ENCODE measurements at regions not wholly inside any gene's neighbourhood (a gene's known extent, or its start where the extent isn't known, plus 50 kb on each side); places are given as distances from the start of the nearest gene placed in this dataset.
"Not testable (repeated sequence)": the region's sequence is repeated elsewhere in the genome, so short reads cannot be mapped to it uniquely, and the experiment has no call there.

DNA sequence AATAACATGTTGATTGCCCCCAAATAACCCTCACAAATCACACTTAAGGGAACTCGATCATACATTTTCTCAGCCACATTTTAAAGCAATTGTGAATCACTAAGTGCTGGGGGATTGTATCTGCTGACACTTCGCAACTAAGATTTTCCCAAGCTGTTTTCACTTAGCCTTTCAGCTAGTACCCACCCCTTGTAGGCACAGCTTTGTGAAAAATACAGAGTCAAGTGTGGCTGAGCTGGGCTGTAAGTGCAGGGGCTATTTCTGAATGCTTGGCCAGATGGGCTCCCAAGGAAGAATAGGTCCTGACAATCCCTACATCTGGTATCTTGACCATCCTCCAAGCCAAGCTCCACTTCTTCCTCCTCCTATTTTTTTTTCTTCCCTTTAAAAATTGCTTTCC is 289.2 kb upstream of the NMUR2 start:
- no peak for DNase-seq (ENCODE audit: low read depth in 2 of 2)

DNA sequence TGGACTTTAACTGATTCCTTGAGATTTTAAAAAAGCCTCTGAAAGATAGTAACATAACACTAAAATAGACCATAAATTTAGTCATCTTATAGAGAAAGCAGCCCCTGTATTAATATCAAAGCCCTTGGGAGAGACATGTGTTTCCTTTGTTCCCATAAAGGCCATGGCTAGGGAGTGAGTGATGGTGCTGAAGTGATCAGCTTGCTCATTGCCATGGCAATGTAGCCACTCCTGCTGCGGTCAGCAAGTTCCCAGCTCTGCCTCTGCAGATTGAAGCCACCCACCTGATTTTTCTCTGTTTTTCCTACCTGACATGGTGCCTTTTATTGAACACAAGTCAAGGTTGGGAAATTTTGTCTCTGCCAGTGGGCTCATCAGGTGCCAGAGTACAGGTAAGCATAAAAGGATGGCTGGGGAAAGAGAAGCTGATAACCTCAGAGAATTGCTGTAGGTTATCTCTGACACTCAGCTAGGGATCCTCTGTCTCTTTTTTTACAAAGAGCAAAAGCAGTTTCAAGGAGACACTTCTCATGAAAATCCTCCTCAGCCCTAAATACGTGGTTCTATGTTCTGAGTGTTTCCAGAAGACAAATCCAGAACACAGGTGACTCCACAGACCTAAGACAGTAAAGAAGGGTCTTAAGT is 296.3 kb upstream of the NMUR2 start:
- no peak for DNase-seq (ENCODE audit: low read depth in 2 of 2)

- DNase-seq (ENCODE audit: low read depth in 2 of 2): no peak
These were observed 299.2 kb upstream of the NMUR2 start for GRCh38 chr5:152704286-152704685.

DNA sequence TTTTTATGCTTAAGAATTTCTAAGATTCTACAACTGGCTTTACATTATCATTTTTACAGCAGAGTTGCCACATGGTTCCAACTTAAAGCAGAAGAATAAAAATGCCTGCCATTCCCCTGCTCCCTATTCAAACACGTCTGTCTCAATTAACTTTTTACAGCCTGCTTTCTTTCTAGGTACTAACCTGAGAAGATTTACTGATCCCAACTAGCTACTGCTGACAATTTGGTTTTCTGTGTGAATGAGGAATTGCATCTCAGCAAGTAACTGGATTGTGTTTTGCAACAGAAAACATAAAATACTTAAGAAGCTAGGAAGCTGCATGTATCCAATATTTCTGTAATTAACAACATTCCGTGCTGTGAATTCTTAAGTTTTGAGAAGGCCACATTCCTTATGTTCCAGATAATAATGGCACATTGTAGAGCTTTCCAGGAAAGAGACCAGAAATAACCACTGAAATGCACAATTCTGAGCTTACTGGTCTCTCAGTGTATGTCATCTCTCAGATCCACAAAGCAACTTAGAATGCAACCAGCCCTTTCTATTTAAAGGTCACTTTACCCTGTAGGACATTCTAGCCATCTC is 306.8 kb upstream of the NMUR2 start:
- DNase-seq (ENCODE audit: low read depth in 2 of 2): no peak

DNA sequence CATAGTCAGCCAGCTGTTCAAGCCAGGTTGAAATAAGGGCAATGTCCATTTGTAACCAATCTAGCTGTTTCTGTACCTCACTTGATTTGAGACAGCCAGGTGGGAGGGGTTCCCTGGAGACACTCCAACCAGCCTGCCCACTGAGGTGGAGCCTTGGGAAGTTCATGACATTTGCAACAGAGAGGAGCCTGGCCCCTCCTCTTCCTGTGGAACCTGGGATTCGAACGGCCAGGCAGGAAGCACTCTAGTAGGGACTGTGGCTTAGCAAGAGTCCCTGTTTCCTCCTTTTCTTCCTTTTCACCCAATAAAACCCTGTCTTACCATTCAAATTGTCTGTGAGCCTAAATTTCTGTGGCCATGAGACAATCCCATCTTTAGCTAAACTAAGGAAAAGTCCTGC is 312.3 kb upstream of the NMUR2 start:
- DNase-seq (ENCODE audit: low read depth in 2 of 2): no peak

DNA sequence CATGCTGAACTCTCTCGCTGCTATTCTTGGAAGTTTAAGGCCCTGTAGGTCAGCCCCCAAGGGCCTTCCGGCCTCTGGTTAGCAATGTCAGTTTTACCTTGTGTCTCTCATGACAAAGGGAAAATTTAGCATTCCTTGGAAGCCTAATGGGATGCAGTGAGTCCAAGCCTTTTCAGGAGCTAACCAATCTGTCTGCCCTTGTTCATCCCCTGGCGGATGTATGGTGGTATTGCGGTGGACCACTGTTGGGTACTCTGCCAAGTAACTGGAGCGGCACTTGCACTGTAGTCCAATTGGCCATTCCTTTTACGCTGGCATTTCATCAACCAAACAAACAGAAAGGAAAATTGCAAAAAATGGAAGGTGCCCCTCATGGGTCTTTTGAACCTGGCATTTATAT is 318.4 kb upstream of the NMUR2 start:
- DNase-seq (ENCODE audit: low read depth in 2 of 2): no peak

- no peak for DNase-seq (ENCODE audit: low read depth in 2 of 2)
These were observed 325.1 kb upstream of the NMUR2 start for GRCh38 chr5:152730176-152730575.

DNA sequence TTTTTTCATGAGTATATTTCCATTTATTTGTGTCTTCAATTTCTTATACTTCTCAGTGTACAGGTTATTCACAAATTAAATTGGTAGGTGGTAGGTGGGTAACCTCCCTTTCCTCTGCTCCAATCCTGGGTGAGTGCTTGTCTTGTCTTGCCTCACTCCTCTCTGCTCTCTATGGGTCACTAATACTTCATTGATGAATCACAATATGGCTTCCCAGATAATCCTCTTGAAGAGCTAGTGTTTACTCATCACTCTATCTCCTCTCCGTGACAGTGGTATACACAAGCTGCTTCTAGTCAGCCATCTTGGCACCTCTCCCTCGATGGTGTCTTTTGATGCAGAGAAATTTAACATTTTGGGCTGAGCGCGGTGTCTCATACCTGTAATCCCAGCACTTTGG is 331.8 kb upstream of the NMUR2 start:
- no peak for DNase-seq (ENCODE audit: low read depth in 2 of 2)

DNA sequence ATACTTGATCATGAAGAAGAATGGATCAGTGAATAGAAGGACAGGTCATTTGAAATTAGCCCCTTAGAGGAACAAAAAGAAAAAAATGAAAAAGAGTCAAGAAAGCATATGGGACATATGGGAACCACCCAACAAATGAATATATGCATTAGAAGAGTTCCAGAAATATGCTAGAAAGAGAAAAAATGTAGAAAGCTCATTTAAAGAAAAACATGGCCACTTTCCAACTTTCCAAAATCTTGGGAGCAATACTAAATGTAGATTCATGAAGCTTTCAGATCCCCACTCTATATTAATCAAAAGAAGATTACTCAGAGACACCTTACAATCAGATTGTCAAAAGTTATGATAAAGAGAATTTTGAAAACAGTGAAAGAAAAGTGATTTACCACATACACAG is 334.8 kb upstream of the NMUR2 start:
- no peak for DNase-seq (ENCODE audit: low read depth in 2 of 2)

DNA sequence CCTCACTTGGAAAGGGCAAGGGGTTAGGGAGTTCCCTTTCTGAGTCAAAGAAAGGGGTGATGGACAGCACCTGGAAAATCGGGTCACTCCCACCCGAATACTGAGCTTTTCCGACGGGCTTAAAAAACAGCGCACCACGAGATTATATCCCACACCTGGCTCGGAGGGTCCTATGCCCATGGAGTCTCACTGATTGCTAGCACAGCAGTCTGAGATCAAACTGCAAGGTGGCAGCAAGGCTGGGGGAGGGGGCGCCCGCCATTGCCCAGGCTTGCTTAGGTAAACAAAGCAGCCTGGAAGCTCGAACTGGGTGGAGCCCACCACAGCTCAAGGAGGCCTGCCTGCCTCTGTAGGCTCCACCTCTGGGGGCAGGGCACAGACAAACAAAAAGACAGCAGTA is 336.0 kb upstream of the NMUR2 start:
- DNase-seq (ENCODE audit: low read depth in 2 of 2): not testable (repeated sequence)

GRCh38 chr5:152787709-152788217 is 382.7 kb upstream of the NMUR2 start:
- DNase-seq (ENCODE audit: low read depth in 2 of 2): not testable (repeated sequence)

GRCh38 chr5:152801886-152802285 is 396.8 kb upstream of the NMUR2 start:
- no peak for DNase-seq (ENCODE audit: low read depth in 2 of 2)

- no peak for DNase-seq (ENCODE audit: low read depth in 2 of 2)
These were observed 399.1 kb upstream of the NMUR2 start for GRCh38 chr5:152804179-152804578.

DNA sequence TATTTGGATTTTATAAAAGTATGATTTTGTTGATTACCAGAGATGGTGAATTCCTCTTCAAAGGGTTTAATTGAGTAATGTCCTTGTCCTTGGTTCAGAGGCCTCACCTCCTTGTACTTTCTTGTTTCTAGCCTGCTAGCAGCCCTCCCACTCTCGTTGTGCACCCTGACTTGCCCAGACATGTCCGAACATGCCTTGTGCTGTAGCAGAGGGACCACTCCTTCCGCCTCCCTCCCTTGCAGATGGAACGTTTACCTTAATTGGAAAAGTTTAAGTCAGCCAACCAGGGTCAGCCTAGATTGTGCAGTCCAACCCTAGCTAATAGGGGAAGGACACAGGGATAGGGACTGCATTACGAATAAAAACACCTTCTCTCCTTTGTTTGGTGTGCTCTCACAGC is 406.9 kb upstream of the NMUR2 start:
- DNase-seq (ENCODE audit: low read depth in 2 of 2): no peak

- DNase-seq (ENCODE audit: low read depth in 2 of 2): no peak
These were observed 408.4 kb upstream of the NMUR2 start for GRCh38 chr5:152813526-152813925.

- DNase-seq (ENCODE audit: low read depth in 2 of 2): no peak
These were observed 414.8 kb upstream of the NMUR2 start for GRCh38 chr5:152819891-152820290.

DNA sequence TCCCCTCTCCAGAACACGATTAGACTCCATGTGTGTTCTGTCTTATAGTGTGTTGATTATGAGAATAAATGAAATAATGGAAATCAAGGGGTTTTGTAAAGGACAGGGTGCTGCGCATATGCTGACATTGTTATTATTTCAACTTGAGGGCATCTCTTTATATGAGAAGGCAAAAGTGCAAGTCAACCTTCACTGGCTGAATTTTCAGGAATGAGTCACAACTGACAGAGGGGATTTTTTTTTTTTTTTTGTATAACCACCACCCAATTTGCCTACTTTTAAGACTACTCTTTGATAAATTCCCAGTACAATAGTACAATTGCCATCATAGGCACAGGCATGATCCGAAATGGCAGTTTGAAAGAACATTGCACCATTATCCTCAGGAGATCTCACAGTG is 419.2 kb upstream of the NMUR2 start:
- no peak for DNase-seq (ENCODE audit: low read depth in 2 of 2)

DNA sequence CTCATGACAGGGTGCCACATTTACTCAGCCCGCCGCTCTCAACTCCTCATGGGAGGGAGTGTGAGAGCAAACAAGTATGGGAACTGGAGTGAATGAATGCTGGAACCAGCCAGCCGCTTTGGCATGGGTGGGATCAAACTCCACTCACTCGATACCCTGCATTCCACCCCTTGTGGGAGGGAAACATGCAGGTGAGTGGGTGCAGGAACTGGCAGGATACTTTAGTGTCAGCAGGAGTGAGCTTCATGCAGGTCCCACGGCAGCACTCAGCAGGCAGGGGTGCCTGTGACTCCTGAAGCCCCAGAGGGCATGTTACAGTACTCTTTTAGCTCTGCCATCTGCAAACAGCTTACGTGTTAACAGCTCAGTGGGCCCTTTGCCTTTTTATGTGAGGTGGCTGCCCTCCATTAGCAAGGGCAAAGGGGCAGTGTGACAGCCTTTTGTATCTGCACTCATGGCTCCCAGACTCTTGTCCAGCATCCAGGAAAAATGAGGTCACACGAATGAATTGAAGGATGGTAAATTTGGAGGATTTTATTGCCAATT is 433.2 kb upstream of the NMUR2 start:
- DNase-seq (ENCODE audit: low read depth in 2 of 2): no peak

DNA sequence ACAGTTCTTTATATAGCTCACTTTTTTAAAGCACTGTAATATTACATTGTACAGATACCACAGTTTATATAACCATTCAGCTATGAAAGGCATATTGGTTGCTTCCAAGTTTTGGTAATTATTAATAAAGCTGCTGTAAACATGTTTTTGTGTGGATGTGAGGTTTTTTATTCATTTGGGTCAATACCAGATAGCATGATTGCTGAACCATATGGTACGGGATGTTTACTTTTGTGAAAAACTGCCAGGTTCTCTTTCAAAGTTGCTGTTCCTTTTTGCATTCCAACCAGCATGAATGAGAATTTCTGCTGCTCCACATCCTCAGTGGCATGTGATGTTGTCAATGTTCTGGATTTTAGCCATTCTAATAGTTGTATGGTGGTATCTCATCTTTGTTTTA is 439.6 kb upstream of the NMUR2 start:
- no peak for DNase-seq (ENCODE audit: low read depth in 2 of 2)

- DNase-seq (ENCODE audit: low read depth in 2 of 2): no peak
These were observed 448.3 kb upstream of the NMUR2 start for GRCh38 chr5:152853361-152853760.

GRCh38 chr5:152855441-152855840 is 450.4 kb upstream of the NMUR2 start:
- no peak for DNase-seq (ENCODE audit: low read depth in 2 of 2)

- no peak for DNase-seq (ENCODE audit: low read depth in 2 of 2)
These were observed 456.2 kb upstream of the NMUR2 start for GRCh38 chr5:152861231-152861630.

- DNase-seq (ENCODE audit: low read depth in 2 of 2): no peak
These were observed 459.4 kb upstream of the NMUR2 start for GRCh38 chr5:152864447-152864846.

GRCh38 chr5:152864991-152865390 is 459.9 kb upstream of the NMUR2 start:
- no peak for DNase-seq (ENCODE audit: low read depth in 2 of 2)

All from stimulated activated CD8-positive, alpha-beta memory T cell treated with anti-CD3 and anti-CD28 coated beads, Interleukin-15, amount 100 ng/mL, for 4 hours (primary cell).